ENCODE measurements at regions not wholly inside any gene's neighbourhood (a gene's known extent, or its start where the extent isn't known, plus 50 kb on each side); places are given as distances from the start of the nearest gene placed in this dataset.

GRCh38 chr9:135347461-135347860 is 132.1 kb upstream of the PPP1R26 start:
- ChIA-PET CTCF (ENCODE audit: low intra/inter-chr PET ratio) (no interaction called here), POLR2A (no interaction called here)
- TF ChIP-seq SAFB2 (IDR thresholded peaks at IDR 0.05; ENCODE audit: borderline replicate concordance, low read depth, low read length, severe bottlenecking): no peak
- no peak for TF ChIP-seq ARID2 (IDR thresholded peaks at IDR 0.05)
- no peak for TF ChIP-seq ZBTB5 (IDR thresholded peaks at IDR 0.05)
- TF ChIP-seq AFF1 (IDR thresholded peaks at IDR 0.05; ENCODE audit: low read depth in 1 of 2, partially characterized antibody in 2 of 2): no peak
- TF ChIP-seq STAT5A (IDR thresholded peaks at IDR 0.05; ENCODE audit: borderline replicate concordance, low read length): no peak
- no peak for TF ChIP-seq MLX (CRISPR knock-in tag; conservative IDR thresholded peaks at IDR 0.05)
- no peak for TF ChIP-seq POU5F1 (IDR thresholded peaks at IDR 0.05; ENCODE audit: borderline replicate concordance, low read depth, low read length, partially characterized antibody)
- no peak for TF ChIP-seq ARHGAP35 (IDR thresholded peaks at IDR 0.05; ENCODE audit: partially characterized antibody)
- BruUV-seq (replicated peaks): no TSS peak
- Histone ChIP-seq H3K4me1 (replicated peaks in 1 of 2; ENCODE audit: control insufficient read depth in 2 of 2, insufficient read depth in 2 of 2, low read length in 2 of 2) (peaks cover 0 to 5% of the 10 kb centered on the region in 2 experiments; a peak in 2 of 5 replicates), H3K4me3 (no peak overlapping the region), H3K27me3 (ENCODE audit: control insufficient read depth in 2 of 2, insufficient read depth in 2 of 2, low read length in 2 of 2) (peaks cover 24 to 69% of the 10 kb centered on the region in 2 experiments; a peak in 4 of 5 replicates), H2AFZ (ENCODE audit: low read depth, low read length) (no peak overlapping the region), H3K4me2 (ENCODE audit: insufficient read depth, low read length) (no peak overlapping the region), H3K27ac (ENCODE audit: extremely low read depth, low read depth, low read length) (no peak overlapping the region), H3K9me1 (ENCODE audit: control insufficient read depth, insufficient read depth, low read length) (peaks cover 2% of the 10 kb centered on the region), H3K9me3 (replicated peaks; ENCODE audit: control insufficient read depth, insufficient read depth, low read depth, low read length) (no peaks in the 10 kb centered on the region), H3K36me3 (ENCODE audit: control insufficient read depth, insufficient read depth, low read length) (no peaks in the 10 kb centered on the region), H3K9ac (ENCODE audit: insufficient read depth in 1 of 2, low read depth in 2 of 2, low read length in 2 of 2) (no peak overlapping the region), H3K79me2 (ENCODE audit: control insufficient read depth, insufficient read depth, low read length) (no peaks in the 10 kb centered on the region), H4K20me1 (replicated peaks; ENCODE audit: control insufficient read depth, insufficient read depth, low read length) (peaks cover 35% of the 10 kb centered on the region)
- intact Hi-C loops (cut with micrococcal nuclease): no loop called here
- 5% methylated on average over 14 of the region's 14 CpGs for WGBS (ENCODE audit: insufficient coverage, low coverage, missing lambda C conversion rate)
- ATAC-seq (no peak), FAIRE-seq (no peak), DNase-seq (ENCODE audit: extremely low read depth in 1 of 4, low spot score in 3 of 4) (no peak)
- in situ Hi-C loops (cut with MboI): no loop called here

Measured in K562 (cell line).